Neural crest cell (in vitro differentiated cells): ENCODE measurements at regions not wholly inside any gene's neighbourhood (a gene's known extent, or its start where the extent isn't known, plus 50 kb on each side); places are given as distances from the start of the nearest gene placed in this dataset.

Experiments
- DNase-seq: peaks from one replicate; pipeline ENCODE4 v3.0.0; 2021; ENCODE audit warnings: low read depth, mixed read lengths, low spot score
- H3K27ac Mint-ChIP-seq: one replicate; pipeline ENCODE4 v1.8.0; 2021; ENCODE audit warnings: mild to moderate bottlenecking, mixed read lengths; ENCODE audit not compliant: unreplicated experiment
- H3K27me3 Mint-ChIP-seq: 2 replicates; pipeline ENCODE4 v1.8.0; 2021; ENCODE audit warnings: low read depth, mild to moderate bottlenecking, mixed read lengths
- H3K36me3 Mint-ChIP-seq: 2 replicates; pipeline ENCODE4 v1.8.0; 2021; ENCODE audit warnings: low read depth, mild to moderate bottlenecking, mixed read lengths
- H3K4me1 Mint-ChIP-seq: 2 replicates; pipeline ENCODE4 v1.8.0; 2021; ENCODE audit warnings: mixed read lengths
- H3K4me3 Mint-ChIP-seq: one replicate; pipeline ENCODE4 v1.8.0; 2021; ENCODE audit warnings: mild to moderate bottlenecking, mixed read lengths
- H3K9me3 Mint-ChIP-seq: 2 replicates; pipeline ENCODE4 v1.8.0; 2021; ENCODE audit warnings: mixed read lengths
- CTCF ChIP-seq: fragments of 200-600 bp; sonication (generic); conservative IDR thresholded peaks from 2 replicates; pipeline ENCODE4 v1.5.0; 2021; ENCODE audit warnings: antibody characterized with exemption, mild to moderate bottlenecking

- Mint-ChIP-seq H3K27me3 (no peaks in the 10 kb centered on the region), H3K27ac (no peak overlapping the region), H3K36me3 (no peaks in the 10 kb centered on the region), H3K4me1 (peaks cover 5% of the 10 kb centered on the region), H3K9me3 (peaks cover 6% of the 10 kb centered on the region), H3K4me3 (no peak overlapping the region)
- no peak for TF ChIP-seq CTCF
- DNase-seq: no peak
Observed at GRCh38 chr3:111332488-111333080, 209.4 kb upstream of the CD96 start.

- peaks cover 6% of the 10 kb centered on the region for H3K9me3 Mint-ChIP-seq
- DNase-seq: no peak
- H3K27me3 Mint-ChIP-seq: no peaks in the 10 kb centered on the region
- no peak for TF ChIP-seq CTCF
- H3K4me3 Mint-ChIP-seq: no peak overlapping the region
- no peaks in the 10 kb centered on the region for H3K36me3 Mint-ChIP-seq
- peaks cover 10% of the 10 kb centered on the region for H3K4me1 Mint-ChIP-seq
- no peak overlapping the region for H3K27ac Mint-ChIP-seq
Observed at GRCh38 chr3:111333642-111334041, 208.4 kb upstream of the CD96 start.

- no peaks in the 10 kb centered on the region for H3K36me3 Mint-ChIP-seq
- no peak overlapping the region for H3K4me3 Mint-ChIP-seq
- no peak for TF ChIP-seq CTCF
Observed at GRCh38 chr3:111335512-111336303, 206.3 kb upstream of the CD96 start.

GRCh38 chr3:111336511-111336910, 205.5 kb upstream of the CD96 start:
- H3K4me1 Mint-ChIP-seq: peaks cover 10% of the 10 kb centered on the region
- H3K36me3 Mint-ChIP-seq: no peaks in the 10 kb centered on the region
- no peaks in the 10 kb centered on the region for H3K27me3 Mint-ChIP-seq
- no peaks in the 10 kb centered on the region for H3K9me3 Mint-ChIP-seq
- no peak overlapping the region for H3K27ac Mint-ChIP-seq
- H3K4me3 Mint-ChIP-seq: no peak overlapping the region
- DNase-seq: no peak
- TF ChIP-seq CTCF: no peak

More at GRCh38 chr3:111335512-111336303, 206.3 kb upstream of the CD96 start:
- Mint-ChIP-seq H3K4me1 (peaks cover 10% of the 10 kb centered on the region), H3K27ac (no peak overlapping the region), H3K9me3 (peaks cover 3% of the 10 kb centered on the region), H3K27me3 (no peaks in the 10 kb centered on the region)
- DNase-seq: no peak

- H3K4me1 Mint-ChIP-seq: peaks cover 10% of the 10 kb centered on the region
- H3K27ac Mint-ChIP-seq: no peak overlapping the region
- no peak overlapping the region for H3K4me3 Mint-ChIP-seq
- peak; percentile 66 for DNase-seq
- no peaks in the 10 kb centered on the region for H3K27me3 Mint-ChIP-seq
- no peaks in the 10 kb centered on the region for H3K9me3 Mint-ChIP-seq
- TF ChIP-seq CTCF: peak; percentile 73
- H3K36me3 Mint-ChIP-seq: no peaks in the 10 kb centered on the region
Observed at GRCh38 chr3:111338059-111338698, 203.8 kb upstream of the CD96 start.
